ENCODE measurements at regions not wholly inside any gene's neighbourhood (a gene's known extent, or its start where the extent isn't known, plus 50 kb on each side); places are given as distances from the start of the nearest gene placed in this dataset.

- ATAC-seq (ENCODE audit: low FRiP score): no peak
- H3K4me1 ChIP-seq (ENCODE audit: control insufficient read depth in 1 of 2, insufficient read depth in 2 of 2, low read length in 2 of 2): no peaks in the 10 kb centered on the region
- no peak for DNase-seq
- intact Hi-C loops (cut with DNase I): no loop called here
- H3K27ac ChIP-seq (ENCODE audit: low read depth in 1 of 2, low read length in 2 of 2): no peak overlapping the region
- WGBS, 2 donors: 95 to 100% methylated on average over 1 of the region's 1 CpG
- no peak overlapping the region for H3K4me3 ChIP-seq (ENCODE audit: low read length in 2 of 2)
- H3K27me3 ChIP-seq (ENCODE audit: control insufficient read depth in 1 of 2, insufficient read depth in 2 of 2, low read length in 1 of 2): no peaks in the 10 kb centered on the region
- no peaks in the 10 kb centered on the region for H3K36me3 ChIP-seq (ENCODE audit: control insufficient read depth in 1 of 2, insufficient read depth in 2 of 2, low read length in 1 of 2)
- peaks cover 4% of the 10 kb centered on the region for H3K9me3 ChIP-seq (ENCODE audit: control insufficient read depth, low read length)
These were observed 347.3 kb downstream of the ARL4A start for GRCh38 chr7:13034693-13035092.

- DNase-seq: no peak
- WGBS, 2 donors: 93 to 96% methylated on average over 4 of the region's 4 CpGs
These were observed 347.8 kb downstream of the ARL4A start for GRCh38 chr7:13035233-13035632.

DNA sequence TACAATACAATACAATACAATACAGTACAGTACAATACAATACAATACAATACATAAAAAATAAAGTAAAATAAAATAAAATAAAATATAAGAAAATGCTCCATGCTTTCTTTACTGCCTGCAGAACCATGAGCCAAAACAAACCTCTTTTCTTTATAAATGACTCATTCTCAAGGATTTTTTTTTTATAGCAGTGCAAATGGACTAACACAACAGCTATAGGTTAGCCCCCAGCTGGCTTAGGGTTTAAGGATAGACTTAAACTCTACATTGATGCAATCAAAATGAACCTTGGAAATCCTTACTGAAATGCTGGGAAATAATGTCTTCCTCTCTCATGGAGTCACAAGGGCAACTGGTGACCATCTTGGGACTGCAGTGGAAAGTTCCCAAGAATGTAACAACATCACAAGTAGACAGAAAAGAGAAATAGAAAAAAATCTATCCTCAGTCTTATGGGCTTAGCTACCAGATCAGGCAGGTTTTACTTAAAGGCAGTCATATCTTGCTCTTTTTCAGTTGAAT, 348.9 kb downstream of the ARL4A start:
- DNase-seq: no peak
- H3K4me1 ChIP-seq (ENCODE audit: control insufficient read depth in 1 of 2, insufficient read depth in 2 of 2, low read length in 2 of 2): no peaks in the 10 kb centered on the region
- intact Hi-C loops (cut with DNase I): no loop called here

More at GRCh38 chr7:13035233-13035632, 347.8 kb downstream of the ARL4A start:
- ATAC-seq (ENCODE audit: low FRiP score): no peak
- Histone ChIP-seq H3K27me3 (ENCODE audit: control insufficient read depth in 1 of 2, insufficient read depth in 2 of 2, low read length in 1 of 2) (no peaks in the 10 kb centered on the region), H3K4me3 (ENCODE audit: low read length in 2 of 2) (no peak overlapping the region), H3K9me3 (ENCODE audit: control insufficient read depth, low read length) (peaks cover 4% of the 10 kb centered on the region), H3K27ac (ENCODE audit: low read depth in 1 of 2, low read length in 2 of 2) (no peak overlapping the region), H3K4me1 (ENCODE audit: control insufficient read depth in 1 of 2, insufficient read depth in 2 of 2, low read length in 2 of 2) (no peaks in the 10 kb centered on the region), H3K36me3 (ENCODE audit: control insufficient read depth in 1 of 2, insufficient read depth in 2 of 2, low read length in 1 of 2) (no peaks in the 10 kb centered on the region)
- intact Hi-C loops (cut with DNase I): no loop called here

GRCh38 chr7:13037216-13037615, 349.8 kb downstream of the ARL4A start:
- intact Hi-C loops (cut with DNase I): no loop called here
- ATAC-seq (ENCODE audit: low FRiP score) (no peak), DNase-seq (no peak)
- Histone ChIP-seq H3K9me3 (ENCODE audit: control insufficient read depth, low read length) (peaks cover 4% of the 10 kb centered on the region), H3K27ac (ENCODE audit: low read depth in 1 of 2, low read length in 2 of 2) (no peak overlapping the region), H3K36me3 (ENCODE audit: control insufficient read depth in 1 of 2, insufficient read depth in 2 of 2, low read length in 1 of 2) (no peaks in the 10 kb centered on the region), H3K4me1 (ENCODE audit: control insufficient read depth in 1 of 2, insufficient read depth in 2 of 2, low read length in 2 of 2) (no peaks in the 10 kb centered on the region), H3K4me3 (ENCODE audit: low read length in 2 of 2) (no peak overlapping the region), H3K27me3 (ENCODE audit: control insufficient read depth in 1 of 2, insufficient read depth in 2 of 2, low read length in 1 of 2) (no peaks in the 10 kb centered on the region)
- 25 to 68% methylated on average over 1 of the region's 1 CpG for WGBS, 2 donors

More for the DNA sequence above, 348.9 kb downstream of the ARL4A start:
- no peak overlapping the region for H3K27ac ChIP-seq (ENCODE audit: low read depth in 1 of 2, low read length in 2 of 2)
- no peaks in the 10 kb centered on the region for H3K27me3 ChIP-seq (ENCODE audit: control insufficient read depth in 1 of 2, insufficient read depth in 2 of 2, low read length in 1 of 2)
- no peak for ATAC-seq (ENCODE audit: low FRiP score)
- peaks cover 4% of the 10 kb centered on the region for H3K9me3 ChIP-seq (ENCODE audit: control insufficient read depth, low read length)
- H3K36me3 ChIP-seq (ENCODE audit: control insufficient read depth in 1 of 2, insufficient read depth in 2 of 2, low read length in 1 of 2): no peaks in the 10 kb centered on the region
- H3K4me3 ChIP-seq (ENCODE audit: low read length in 2 of 2): no peak overlapping the region

- DNase-seq: no peak
- Histone ChIP-seq H3K36me3 (ENCODE audit: control insufficient read depth in 1 of 2, insufficient read depth in 2 of 2, low read length in 1 of 2) (no peaks in the 10 kb centered on the region), H3K4me3 (ENCODE audit: low read length in 2 of 2) (no peak overlapping the region), H3K4me1 (ENCODE audit: control insufficient read depth in 1 of 2, insufficient read depth in 2 of 2, low read length in 2 of 2) (no peaks in the 10 kb centered on the region), H3K27ac (ENCODE audit: low read depth in 1 of 2, low read length in 2 of 2) (no peak overlapping the region), H3K9me3 (ENCODE audit: control insufficient read depth, low read length) (no peaks in the 10 kb centered on the region), H3K27me3 (ENCODE audit: control insufficient read depth in 1 of 2, insufficient read depth in 2 of 2, low read length in 1 of 2) (no peaks in the 10 kb centered on the region)
- 86 to 88% methylated on average over 13 of the region's 13 CpGs for WGBS, 2 donors
- intact Hi-C loops (cut with DNase I): no loop called here
- no peak for ATAC-seq (ENCODE audit: low FRiP score)
These were observed 354.0 kb downstream of the ARL4A start for GRCh38 chr7:13041368-13041988.

GRCh38 chr7:13042605-13043236, 355.3 kb downstream of the ARL4A start:
- Histone ChIP-seq H3K9me3 (ENCODE audit: control insufficient read depth, low read length) (no peaks in the 10 kb centered on the region), H3K27me3 (ENCODE audit: control insufficient read depth in 1 of 2, insufficient read depth in 2 of 2, low read length in 1 of 2) (no peaks in the 10 kb centered on the region), H3K4me3 (ENCODE audit: low read length in 2 of 2) (no peak overlapping the region), H3K4me1 (ENCODE audit: control insufficient read depth in 1 of 2, insufficient read depth in 2 of 2, low read length in 2 of 2) (no peaks in the 10 kb centered on the region), H3K36me3 (ENCODE audit: control insufficient read depth in 1 of 2, insufficient read depth in 2 of 2, low read length in 1 of 2) (no peaks in the 10 kb centered on the region), H3K27ac (ENCODE audit: low read depth in 1 of 2, low read length in 2 of 2) (no peak overlapping the region)
- intact Hi-C loops (cut with DNase I): no loop called here
- no peak for ATAC-seq (ENCODE audit: low FRiP score)
- DNase-seq: no peak

- DNase-seq: no peak
- no peak overlapping the region for H3K4me3 ChIP-seq (ENCODE audit: low read length in 2 of 2)
- WGBS, 2 donors: 53 to 55% methylated on average over 2 of the region's 2 CpGs
- no peak overlapping the region for H3K27ac ChIP-seq (ENCODE audit: low read depth in 1 of 2, low read length in 2 of 2)
- no peaks in the 10 kb centered on the region for H3K4me1 ChIP-seq (ENCODE audit: control insufficient read depth in 1 of 2, insufficient read depth in 2 of 2, low read length in 2 of 2)
- intact Hi-C loops (cut with DNase I): no loop called here
- H3K36me3 ChIP-seq (ENCODE audit: control insufficient read depth in 1 of 2, insufficient read depth in 2 of 2, low read length in 1 of 2): no peaks in the 10 kb centered on the region
- no peaks in the 10 kb centered on the region for H3K27me3 ChIP-seq (ENCODE audit: control insufficient read depth in 1 of 2, insufficient read depth in 2 of 2, low read length in 1 of 2)
- H3K9me3 ChIP-seq (ENCODE audit: control insufficient read depth, low read length): no peaks in the 10 kb centered on the region
- no peak for ATAC-seq (ENCODE audit: low FRiP score)
These were observed 356.9 kb downstream of the ARL4A start for GRCh38 chr7:13044309-13044708.

DNA sequence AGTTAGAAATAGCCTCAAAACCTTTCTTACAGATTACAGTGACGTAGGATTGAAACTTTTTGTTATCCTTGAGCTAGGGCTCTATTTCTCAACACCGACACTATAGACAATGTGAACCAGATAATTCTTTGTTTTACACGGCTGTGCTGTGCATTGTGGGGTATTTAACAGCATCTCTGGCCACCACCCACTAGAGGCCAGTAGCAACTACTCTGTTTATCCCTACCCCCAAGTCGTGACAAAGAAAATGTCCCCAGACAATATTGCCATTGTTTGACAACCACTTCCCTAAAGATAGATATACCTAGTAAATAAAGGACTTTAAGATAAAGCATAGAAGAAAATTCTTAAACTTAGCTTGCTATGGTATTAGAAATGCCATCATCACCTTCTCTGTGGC, 359.6 kb downstream of the ARL4A start:
- WGBS, 2 donors: 79% methylated on average over 4 of the region's 4 CpGs
- intact Hi-C loops (cut with DNase I): no loop called here

GRCh38 chr7:13049946-13050345, 362.5 kb downstream of the ARL4A start:
- H3K27ac ChIP-seq (ENCODE audit: low read depth in 1 of 2, low read length in 2 of 2): no peak overlapping the region
- H3K4me3 ChIP-seq (ENCODE audit: low read length in 2 of 2): no peak overlapping the region
- WGBS, 2 donors: 41 to 61% methylated on average over 3 of the region's 3 CpGs
- no peak for DNase-seq
- ATAC-seq (ENCODE audit: low FRiP score): no peak
- no peaks in the 10 kb centered on the region for H3K4me1 ChIP-seq (ENCODE audit: control insufficient read depth in 1 of 2, insufficient read depth in 2 of 2, low read length in 2 of 2)
- H3K27me3 ChIP-seq (ENCODE audit: control insufficient read depth in 1 of 2, insufficient read depth in 2 of 2, low read length in 1 of 2): no peaks in the 10 kb centered on the region
- intact Hi-C loops (cut with DNase I): no loop called here
- no peaks in the 10 kb centered on the region for H3K36me3 ChIP-seq (ENCODE audit: control insufficient read depth in 1 of 2, insufficient read depth in 2 of 2, low read length in 1 of 2)
- no peaks in the 10 kb centered on the region for H3K9me3 ChIP-seq (ENCODE audit: control insufficient read depth, low read length)

More for the DNA sequence above, 359.6 kb downstream of the ARL4A start:
- H3K4me3 ChIP-seq (ENCODE audit: low read length in 2 of 2): no peak overlapping the region
- H3K36me3 ChIP-seq (ENCODE audit: control insufficient read depth in 1 of 2, insufficient read depth in 2 of 2, low read length in 1 of 2): no peaks in the 10 kb centered on the region
- ATAC-seq (ENCODE audit: low FRiP score) (no peak), DNase-seq (no peak)
- H3K27me3 ChIP-seq (ENCODE audit: control insufficient read depth in 1 of 2, insufficient read depth in 2 of 2, low read length in 1 of 2): no peaks in the 10 kb centered on the region
- H3K4me1 ChIP-seq (ENCODE audit: control insufficient read depth in 1 of 2, insufficient read depth in 2 of 2, low read length in 2 of 2): no peaks in the 10 kb centered on the region
- no peak overlapping the region for H3K27ac ChIP-seq (ENCODE audit: low read depth in 1 of 2, low read length in 2 of 2)
- no peaks in the 10 kb centered on the region for H3K9me3 ChIP-seq (ENCODE audit: control insufficient read depth, low read length)
